Islet precursor cell (in vitro differentiated cells): ENCODE measurements at regions not wholly inside any gene's neighbourhood (a gene's known extent, or its start where the extent isn't known, plus 50 kb on each side); places are given as distances from the start of the nearest gene placed in this dataset.

ENCODE experiments used
- DNase-seq: peaks from one replicate; pipeline ENCODE4 v3.0.0-alpha.2; 2018

GRCh38 chr3:71887256-71887655 is 102.3 kb upstream of the PROK2 start:
- no peak for DNase-seq

- peak; percentile 69 for DNase-seq
Observed at GRCh38 chr3:71885006-71885405, 100.1 kb upstream of the PROK2 start.

DNA sequence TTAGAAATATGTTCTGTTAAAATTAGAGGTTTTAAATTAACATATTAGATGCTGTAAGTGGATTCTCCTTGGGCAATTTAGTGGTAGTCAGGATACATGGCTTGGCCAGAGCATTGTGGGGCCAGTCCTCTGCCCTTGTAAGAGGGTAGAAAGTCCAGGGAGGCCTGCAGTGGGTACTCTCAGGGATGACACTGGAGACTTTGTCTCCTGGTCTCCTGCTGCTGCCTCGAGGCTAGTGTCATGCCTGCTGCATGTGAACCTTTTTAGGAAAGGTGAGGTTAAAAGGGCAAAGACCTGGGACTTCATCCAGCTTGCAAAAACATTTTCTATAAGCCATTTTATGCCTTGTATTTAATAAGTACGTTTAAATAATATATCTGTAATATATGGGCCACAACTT is 96.8 kb upstream of the PROK2 start:
- DNase-seq: peak; percentile 61

GRCh38 chr3:71881041-71881440 is 96.1 kb upstream of the PROK2 start:
- no peak for DNase-seq

DNA sequence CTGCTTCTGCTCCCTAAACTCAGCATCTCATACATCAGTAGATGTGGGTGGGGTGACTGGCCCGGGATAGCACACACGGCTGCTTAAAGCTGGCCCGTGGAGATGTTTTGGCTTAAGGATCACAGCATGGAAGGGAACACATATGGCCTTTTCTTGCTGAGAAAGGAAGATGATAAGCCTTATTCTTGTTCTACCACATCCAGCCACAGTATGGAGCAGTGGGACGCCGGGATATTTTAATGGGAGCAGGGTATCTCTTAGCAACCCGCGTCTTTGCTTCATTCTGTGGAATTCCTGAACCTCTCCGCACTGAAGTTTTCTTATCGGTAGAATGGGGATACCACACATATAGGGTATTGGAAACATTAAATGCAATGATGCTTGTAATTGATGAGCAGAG is 94.1 kb upstream of the PROK2 start:
- DNase-seq: no peak

GRCh38 chr3:71876135-71877105 is 91.5 kb upstream of the PROK2 start:
- no peak for DNase-seq

GRCh38 chr3:71875461-71875947 is 90.6 kb upstream of the PROK2 start:
- peak; percentile 97 for DNase-seq

- DNase-seq: no peak
Observed at GRCh38 chr3:71874618-71875017, 89.7 kb upstream of the PROK2 start.

DNA sequence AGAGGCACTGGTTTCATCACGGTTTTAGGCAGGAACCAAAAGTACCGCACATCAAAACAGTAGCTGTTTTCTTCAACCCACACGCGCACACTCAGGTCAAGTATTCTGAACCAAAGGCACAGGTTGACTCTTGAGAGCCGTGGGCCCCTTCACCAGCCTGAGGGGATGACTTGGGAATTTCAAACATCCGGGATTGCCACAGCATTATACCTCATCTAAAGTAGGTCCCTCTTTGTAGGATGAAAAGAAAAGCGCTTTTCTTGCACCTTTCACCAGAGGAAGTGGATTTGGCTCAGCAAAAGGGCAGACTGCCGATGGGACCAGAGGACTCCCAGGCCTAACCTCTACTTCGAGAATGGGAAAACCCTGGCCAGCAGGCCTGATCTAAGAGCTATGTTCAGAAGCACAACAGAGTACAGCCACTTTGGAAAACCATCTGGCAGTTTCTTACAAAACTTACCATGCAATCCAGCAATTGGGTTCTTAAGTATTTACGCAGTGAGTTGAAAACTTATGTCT is 88.2 kb upstream of the PROK2 start:
- DNase-seq: peak; percentile 93

- no peak for DNase-seq
Observed at GRCh38 chr3:71872256-71872655, 87.3 kb upstream of the PROK2 start.

DNA sequence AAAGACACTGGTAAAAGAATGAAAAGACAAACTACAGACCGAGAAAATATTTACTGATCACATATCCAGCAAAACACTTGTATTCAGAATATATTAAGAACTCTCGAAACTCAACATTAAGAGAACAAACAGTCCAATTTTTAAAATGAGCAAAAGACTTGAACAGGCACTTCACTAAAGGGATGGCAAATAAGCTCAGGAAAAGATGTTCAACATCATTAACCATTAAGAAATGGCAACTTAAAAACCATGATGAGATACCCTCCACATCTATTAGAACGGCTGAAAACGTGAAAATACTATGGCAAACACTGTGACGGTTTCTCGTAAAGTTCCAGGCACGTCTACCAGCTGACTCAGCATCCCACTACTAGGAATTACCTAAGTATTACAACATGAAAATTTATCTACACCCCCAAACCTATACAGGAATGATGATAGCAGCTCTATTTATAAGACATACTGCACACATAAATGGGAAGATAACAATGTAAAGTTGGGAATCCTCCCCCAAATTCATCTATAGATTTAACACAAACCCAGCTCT is 86.1 kb upstream of the PROK2 start:
- DNase-seq: no peak

- DNase-seq: no peak
Observed at GRCh38 chr3:71868876-71869275, 83.9 kb upstream of the PROK2 start.

DNA sequence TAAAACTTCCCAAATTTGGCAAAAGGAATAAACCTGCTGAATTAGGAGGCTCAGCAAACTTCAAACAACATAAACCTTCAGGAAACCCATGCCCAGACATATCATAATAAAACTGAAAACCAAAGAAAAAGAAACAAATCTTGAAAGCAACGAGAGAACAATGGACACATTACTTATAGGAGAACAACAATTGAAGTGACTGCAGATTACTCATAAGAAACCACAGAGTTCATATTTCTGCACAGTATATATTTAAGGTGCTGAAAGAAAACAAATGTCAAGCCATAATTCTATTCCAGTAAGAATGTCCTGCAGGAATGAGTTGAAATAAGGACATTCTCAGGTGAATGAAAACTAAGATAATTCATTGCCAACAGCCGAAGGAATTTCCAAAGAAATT is 80.8 kb upstream of the PROK2 start:
- no peak for DNase-seq

DNA sequence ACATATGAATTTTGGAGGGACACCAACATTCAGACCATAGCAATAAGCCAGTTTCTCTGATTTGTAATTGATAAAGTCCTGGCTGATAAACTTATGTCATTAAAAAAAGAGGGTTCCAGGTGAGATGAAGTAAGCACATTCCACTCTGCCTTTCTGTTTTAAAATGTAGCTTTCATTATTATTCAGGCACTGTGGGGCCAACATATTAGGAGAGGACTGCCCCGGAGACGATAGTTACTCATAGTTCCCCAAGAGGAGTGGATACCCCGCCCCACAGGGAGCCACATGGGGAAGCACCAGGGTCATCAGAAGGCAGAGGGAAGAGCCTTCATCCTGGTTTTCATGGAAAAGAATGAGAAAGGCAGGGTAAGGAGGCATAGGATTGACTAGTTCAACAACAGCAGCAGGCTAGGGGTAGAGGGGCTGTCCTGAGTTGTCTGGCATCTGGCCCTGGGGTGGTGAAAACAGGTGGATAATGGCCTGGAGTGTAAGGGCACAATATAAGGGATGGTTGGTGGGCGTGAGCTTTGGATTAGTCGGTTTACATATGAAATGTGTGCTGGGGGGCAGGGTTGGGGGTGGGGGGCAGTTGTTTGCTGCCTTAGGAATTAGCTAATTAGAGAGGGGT is 78.7 kb upstream of the PROK2 start:
- DNase-seq: no peak

GRCh38 chr3:71862371-71863140 is 77.6 kb upstream of the PROK2 start:
- DNase-seq: no peak

DNA sequence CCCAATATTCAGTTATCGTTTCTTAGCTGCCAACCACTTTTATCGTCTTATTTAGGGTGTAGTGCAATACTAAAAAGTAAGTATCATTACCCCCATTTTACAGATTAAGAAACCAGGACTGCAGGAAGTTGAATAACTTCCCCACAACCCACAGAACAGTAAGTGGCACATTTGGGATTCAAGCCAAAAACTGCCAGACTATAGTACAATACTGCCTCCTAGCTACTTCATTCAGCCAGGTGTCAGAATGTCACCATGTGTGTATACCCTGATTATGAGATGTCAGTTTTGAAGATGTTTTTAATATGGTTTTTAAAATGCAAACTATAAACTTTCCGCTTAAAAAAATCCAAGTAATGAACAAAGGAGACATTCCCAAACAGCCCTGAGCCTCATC is 74.2 kb upstream of the PROK2 start:
- DNase-seq: no peak

GRCh38 chr3:71858503-71859122 is 73.7 kb upstream of the PROK2 start:
- DNase-seq: peak; percentile 71

GRCh38 chr3:71857956-71858355 is 73.0 kb upstream of the PROK2 start:
- no peak for DNase-seq

DNA sequence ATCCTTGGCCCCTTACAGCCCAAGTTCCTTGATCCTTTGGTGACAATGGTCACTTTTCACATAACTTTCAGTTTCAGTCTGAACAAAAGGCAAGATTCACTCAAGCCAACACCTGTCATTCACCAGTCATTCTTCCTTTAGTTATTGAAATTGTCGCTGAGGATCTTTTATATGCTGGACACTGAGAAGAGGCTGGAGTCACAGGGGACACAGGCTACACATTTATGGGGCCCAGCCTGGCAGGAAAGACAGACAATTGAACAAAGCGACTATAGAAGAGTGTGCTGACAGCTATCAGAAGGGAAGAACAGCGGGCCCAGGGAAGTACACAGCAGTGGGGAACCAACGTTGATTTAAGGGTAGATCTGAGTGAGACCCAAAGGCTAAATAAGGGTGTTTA is 69.8 kb upstream of the PROK2 start:
- no peak for DNase-seq

DNA sequence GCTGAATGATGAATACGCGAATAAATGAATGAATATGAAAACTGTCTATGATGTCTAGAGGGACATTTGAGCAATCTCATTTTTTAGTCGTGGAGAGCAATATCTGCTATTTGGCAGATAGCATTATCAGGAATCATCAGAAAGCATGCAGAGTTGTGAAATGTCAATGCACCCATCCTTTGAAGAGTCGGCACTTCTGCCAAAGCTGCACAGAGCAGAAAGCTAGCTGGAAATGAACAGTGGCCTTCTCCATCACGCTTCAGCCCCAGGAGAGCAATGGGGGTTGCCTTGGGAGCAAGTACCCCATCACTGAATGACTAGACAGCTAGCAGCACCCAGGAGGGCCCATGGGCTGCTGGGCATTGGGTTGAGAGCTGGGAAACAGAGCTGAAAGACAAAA is 69.1 kb upstream of the PROK2 start:
- DNase-seq: no peak

DNA sequence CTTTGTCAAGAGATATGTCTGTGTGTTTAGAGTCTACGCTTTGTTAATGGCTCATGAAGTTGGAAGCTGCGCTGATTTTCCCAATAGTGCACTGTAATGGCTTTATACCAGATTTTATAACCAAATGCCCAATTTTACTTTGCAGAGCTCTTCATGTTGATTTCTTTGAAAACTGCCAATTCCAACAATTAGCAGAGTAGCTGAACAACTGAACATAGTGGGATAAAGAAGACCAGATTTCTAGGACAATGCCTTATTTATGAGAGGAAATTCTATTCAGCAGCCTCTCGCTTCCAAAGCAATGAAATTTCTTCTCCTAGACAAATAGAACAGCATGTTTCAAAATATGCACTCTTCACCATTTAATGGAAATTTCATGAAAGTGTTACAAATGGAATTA is 66.9 kb upstream of the PROK2 start:
- DNase-seq: no peak

DNA sequence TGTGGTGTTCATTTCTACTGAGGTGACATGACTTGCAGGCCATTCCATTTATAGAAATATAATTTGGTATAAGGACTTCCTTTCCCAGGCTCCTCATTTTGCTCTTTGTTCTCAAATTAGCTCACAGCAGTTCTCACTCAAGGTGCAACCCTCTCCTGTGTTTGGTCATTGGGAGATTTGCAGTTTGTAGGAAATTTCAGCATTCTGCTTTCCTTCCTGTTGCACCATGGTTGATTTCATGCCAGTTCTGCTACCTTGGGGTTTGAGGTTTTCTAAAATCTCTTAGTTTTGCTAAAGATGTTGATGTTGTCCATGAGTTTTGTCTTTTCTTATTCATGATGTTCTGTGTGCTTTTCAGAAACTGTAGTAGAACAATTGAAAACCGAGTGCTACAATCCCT is 65.7 kb upstream of the PROK2 start:
- DNase-seq: no peak
